GM23338 (cell line): ENCODE measurements at regions not wholly inside any gene's neighbourhood (a gene's known extent, or its start where the extent isn't known, plus 50 kb on each side); places are given as distances from the start of the nearest gene placed in this dataset.

Experiments
- CREB1 ChIP-seq: fragments of 250-450 bp; sonication (Bioruptor Pico); IDR thresholded peaks from 2 replicates; pipeline ENCODE4 v1.5.0; 2020; ENCODE audit warnings: low read depth, mild to moderate bottlenecking, moderate library complexity
- EZH2 ChIP-seq: fragments of 200-600 bp; sonication (generic); IDR thresholded peaks from one replicate; pipeline ENCODE4 v1.8.0; 2017; ENCODE audit warnings: antibody characterized with exemption, mild to moderate bottlenecking, low read depth; ENCODE audit not compliant: unreplicated experiment
- EZH2phosphoT487 ChIP-seq: fragments of 200-600 bp; sonication (generic); IDR thresholded peaks from one replicate; pipeline ENCODE4 v1.8.1; 2018; ENCODE audit warnings: antibody characterized with exemption; ENCODE audit not compliant: unreplicated experiment
- JUNB ChIP-seq: IDR thresholded peaks from one replicate; pipeline ENCODE4 v1.6.1; 2016; ENCODE audit warnings: antibody characterized with exemption; ENCODE audit not compliant: unreplicated experiment
- POLR2AphosphoS5 ChIP-seq: IDR thresholded peaks from 2 replicates; pipeline ENCODE4 v1.6.1; 2016; ENCODE audit warnings: antibody characterized with exemption, low read depth
- ZNF462 ChIP-seq: fragments of 250-450 bp; sonication (Bioruptor Pico); IDR thresholded peaks from 2 replicates; pipeline ENCODE4 v1.5.0; 2020; ENCODE audit warnings: mild to moderate bottlenecking, moderate library complexity
- TF ChIP-seq, protein P1 (sequence below): IDR thresholded peaks from 2 replicates; pipeline ENCODE4 v1.6.1; 2016; ENCODE audit warnings: antibody characterized with exemption
- TF ChIP-seq, protein P2 (sequence below), 2 experiments: fragments of 200-600 bp in 1 of 2; sonication (generic) in 1 of 2; conservative IDR thresholded peaks; 2 replicates each; pipeline versions ENCODE4 v1.5.1 to v1.6.1; 2016 to 2017; ENCODE audit warnings: antibody characterized with exemption in 2 of 2, low read depth in 2 of 2, mild to moderate bottlenecking in 2 of 2, moderate library complexity in 1 of 2
- TF ChIP-seq, protein P3 (sequence below): IDR thresholded peaks from one replicate; pipeline ENCODE4 v1.6.1; 2018; ENCODE audit warnings: antibody characterized with exemption; ENCODE audit not compliant: unreplicated experiment

DNA sequence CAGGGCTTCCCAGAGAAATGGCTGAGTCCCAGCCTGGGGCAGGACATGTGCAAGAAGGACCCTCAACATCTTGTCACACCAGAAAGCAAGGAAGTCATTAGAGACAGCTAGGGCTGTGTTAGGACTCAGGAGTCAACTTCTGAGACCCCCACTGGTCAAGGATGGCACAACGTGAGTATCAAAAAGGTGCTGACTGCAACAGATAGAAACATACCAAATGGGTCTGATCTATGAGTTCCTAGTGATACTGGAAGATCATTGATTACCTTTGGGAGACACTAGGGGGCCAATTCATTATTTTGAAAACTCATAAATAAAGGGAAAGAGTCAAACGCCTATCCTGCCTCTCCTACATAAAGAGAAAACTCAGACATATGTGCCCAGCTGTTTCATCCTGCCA is 73.5 kb upstream of the GJB6 start:
- TF ChIP-seq EZH2, result no peak
- no peak for TF ChIP-seq POLR2AphosphoS5
- TF ChIP-seq, protein P1, sequence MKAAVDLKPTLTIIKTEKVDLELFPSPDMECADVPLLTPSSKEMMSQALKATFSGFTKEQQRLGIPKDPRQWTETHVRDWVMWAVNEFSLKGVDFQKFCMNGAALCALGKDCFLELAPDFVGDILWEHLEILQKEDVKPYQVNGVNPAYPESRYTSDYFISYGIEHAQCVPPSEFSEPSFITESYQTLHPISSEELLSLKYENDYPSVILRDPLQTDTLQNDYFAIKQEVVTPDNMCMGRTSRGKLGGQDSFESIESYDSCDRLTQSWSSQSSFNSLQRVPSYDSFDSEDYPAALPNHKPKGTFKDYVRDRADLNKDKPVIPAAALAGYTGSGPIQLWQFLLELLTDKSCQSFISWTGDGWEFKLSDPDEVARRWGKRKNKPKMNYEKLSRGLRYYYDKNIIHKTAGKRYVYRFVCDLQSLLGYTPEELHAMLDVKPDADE, result no peak
- TF ChIP-seq, protein P2, sequence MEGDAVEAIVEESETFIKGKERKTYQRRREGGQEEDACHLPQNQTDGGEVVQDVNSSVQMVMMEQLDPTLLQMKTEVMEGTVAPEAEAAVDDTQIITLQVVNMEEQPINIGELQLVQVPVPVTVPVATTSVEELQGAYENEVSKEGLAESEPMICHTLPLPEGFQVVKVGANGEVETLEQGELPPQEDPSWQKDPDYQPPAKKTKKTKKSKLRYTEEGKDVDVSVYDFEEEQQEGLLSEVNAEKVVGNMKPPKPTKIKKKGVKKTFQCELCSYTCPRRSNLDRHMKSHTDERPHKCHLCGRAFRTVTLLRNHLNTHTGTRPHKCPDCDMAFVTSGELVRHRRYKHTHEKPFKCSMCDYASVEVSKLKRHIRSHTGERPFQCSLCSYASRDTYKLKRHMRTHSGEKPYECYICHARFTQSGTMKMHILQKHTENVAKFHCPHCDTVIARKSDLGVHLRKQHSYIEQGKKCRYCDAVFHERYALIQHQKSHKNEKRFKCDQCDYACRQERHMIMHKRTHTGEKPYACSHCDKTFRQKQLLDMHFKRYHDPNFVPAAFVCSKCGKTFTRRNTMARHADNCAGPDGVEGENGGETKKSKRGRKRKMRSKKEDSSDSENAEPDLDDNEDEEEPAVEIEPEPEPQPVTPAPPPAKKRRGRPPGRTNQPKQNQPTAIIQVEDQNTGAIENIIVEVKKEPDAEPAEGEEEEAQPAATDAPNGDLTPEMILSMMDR (conservative IDR thresholded peaks at IDR 0.05; ENCODE audit: low read depth in 2 of 2), result peak in 1 of 2 experiments; percentile 23; a peak in 2 of 4 replicates
- TF ChIP-seq CREB1 (CRISPR knock-in tag), result no peak
- TF ChIP-seq, protein P3, sequence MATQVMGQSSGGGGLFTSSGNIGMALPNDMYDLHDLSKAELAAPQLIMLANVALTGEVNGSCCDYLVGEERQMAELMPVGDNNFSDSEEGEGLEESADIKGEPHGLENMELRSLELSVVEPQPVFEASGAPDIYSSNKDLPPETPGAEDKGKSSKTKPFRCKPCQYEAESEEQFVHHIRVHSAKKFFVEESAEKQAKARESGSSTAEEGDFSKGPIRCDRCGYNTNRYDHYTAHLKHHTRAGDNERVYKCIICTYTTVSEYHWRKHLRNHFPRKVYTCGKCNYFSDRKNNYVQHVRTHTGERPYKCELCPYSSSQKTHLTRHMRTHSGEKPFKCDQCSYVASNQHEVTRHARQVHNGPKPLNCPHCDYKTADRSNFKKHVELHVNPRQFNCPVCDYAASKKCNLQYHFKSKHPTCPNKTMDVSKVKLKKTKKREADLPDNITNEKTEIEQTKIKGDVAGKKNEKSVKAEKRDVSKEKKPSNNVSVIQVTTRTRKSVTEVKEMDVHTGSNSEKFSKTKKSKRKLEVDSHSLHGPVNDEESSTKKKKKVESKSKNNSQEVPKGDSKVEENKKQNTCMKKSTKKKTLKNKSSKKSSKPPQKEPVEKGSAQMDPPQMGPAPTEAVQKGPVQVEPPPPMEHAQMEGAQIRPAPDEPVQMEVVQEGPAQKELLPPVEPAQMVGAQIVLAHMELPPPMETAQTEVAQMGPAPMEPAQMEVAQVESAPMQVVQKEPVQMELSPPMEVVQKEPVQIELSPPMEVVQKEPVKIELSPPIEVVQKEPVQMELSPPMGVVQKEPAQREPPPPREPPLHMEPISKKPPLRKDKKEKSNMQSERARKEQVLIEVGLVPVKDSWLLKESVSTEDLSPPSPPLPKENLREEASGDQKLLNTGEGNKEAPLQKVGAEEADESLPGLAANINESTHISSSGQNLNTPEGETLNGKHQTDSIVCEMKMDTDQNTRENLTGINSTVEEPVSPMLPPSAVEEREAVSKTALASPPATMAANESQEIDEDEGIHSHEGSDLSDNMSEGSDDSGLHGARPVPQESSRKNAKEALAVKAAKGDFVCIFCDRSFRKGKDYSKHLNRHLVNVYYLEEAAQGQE, result no peak
- TF ChIP-seq ZNF462, result no peak
- TF ChIP-seq JUNB, result no peak
- TF ChIP-seq EZH2phosphoT487, result no peak
